Stimulated activated CD4-positive, alpha-beta T cell treated with anti-CD3 and anti-CD28 coated beads, Interleukin-15, amount 100 ng/mL, for 48 hours (primary cell): ENCODE measurements at regions not wholly inside any gene's neighbourhood (a gene's known extent, or its start where the extent isn't known, plus 50 kb on each side); places are given as distances from the start of the nearest gene placed in this dataset.
"Not testable (repeated sequence)": the region's sequence is repeated elsewhere in the genome, so short reads cannot be mapped to it uniquely, and the experiment has no call there.

Experiments used
- DNase-seq, 2 donors: peaks; one replicate each; pipeline ENCODE4 v3.0.0-alpha.2; 2020; ENCODE audit warnings: low read depth in 2 of 2

DNA sequence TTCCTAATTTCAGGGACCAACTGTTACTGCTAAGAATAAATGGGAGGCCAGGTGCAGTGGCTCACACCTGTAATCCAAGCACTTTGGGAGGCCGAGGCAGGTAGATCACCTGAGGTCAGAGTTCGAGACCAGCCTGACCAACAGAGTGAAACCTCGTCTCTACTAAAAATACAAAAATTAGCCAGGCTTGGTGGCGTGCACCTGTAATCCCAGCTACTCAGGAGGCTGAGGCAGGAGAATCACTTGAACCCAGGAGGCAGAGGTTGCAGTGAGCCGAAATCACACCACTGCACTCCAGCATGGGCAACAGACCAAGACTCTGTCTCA is 95.6 kb upstream of the CHD2 start:
- not testable (repeated sequence) for DNase-seq

DNA sequence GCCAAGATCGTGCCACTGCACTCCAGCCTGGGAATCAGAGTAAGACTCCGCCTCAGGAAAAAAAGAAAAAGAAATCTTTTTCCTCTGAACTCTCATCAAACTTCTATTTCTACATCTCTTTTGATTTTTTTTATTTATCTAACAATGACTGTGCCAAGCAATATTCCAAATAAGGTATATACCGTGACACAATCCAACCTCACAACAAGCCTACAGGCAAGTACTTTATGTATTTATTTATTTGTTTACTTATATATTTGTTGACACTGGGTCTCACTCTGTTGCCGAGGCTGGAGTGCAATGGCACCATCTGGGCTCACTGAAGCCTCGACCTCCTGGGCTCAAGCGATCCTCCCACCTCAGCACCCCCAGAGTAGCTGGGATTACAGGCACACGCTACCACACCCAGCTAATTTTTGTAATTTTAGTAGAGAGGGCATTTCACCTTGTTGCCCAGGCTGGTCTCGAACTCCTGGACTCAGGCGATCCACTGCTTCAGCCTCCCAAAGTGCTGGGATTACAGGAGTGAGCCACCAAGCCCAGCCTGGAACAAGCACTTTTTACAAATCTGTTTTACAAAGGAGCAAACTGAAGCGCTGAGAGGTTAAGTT is 94.9 kb upstream of the CHD2 start:
- no peak for DNase-seq

DNA sequence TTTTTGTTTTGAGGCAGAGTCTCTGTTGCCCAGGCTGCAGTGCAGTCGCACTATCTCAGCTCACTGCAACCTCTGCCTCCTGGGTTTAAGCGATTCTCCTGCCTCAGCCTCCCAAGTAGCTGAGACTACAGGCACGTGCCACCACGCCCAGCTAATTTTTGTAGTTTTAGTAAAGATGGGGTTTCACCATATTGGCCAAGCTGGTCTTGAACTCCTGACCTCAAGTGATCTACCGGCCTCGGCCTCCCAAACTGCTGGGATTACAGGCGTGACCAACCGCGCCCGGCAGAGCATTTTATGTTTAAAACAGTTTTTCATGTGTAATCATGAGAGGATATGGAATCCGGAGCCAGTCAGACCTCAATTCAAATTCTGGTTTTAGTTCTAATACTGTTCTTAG is 94.0 kb upstream of the CHD2 start:
- DNase-seq: not testable (repeated sequence)

DNA sequence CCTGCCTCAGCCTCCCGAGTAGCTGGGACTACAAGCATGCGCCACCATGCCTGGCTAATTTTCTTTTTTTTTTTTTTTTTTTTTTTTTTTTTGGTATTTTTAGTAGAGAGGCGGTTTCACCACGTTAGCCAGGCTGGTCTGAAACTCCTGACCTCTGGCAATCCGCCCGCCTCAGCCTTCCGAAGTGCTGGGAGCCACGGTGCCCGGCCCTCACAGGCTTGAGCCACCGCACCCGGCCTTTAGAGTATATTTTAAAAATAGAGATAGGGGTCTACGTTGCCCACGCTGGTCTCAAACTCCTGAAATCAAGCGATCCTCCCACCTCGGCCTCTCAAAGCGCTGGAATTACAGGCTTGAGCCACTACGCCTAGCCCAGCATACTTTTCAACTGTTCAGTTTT is 93.4 kb upstream of the CHD2 start:
- DNase-seq: no peak

DNA sequence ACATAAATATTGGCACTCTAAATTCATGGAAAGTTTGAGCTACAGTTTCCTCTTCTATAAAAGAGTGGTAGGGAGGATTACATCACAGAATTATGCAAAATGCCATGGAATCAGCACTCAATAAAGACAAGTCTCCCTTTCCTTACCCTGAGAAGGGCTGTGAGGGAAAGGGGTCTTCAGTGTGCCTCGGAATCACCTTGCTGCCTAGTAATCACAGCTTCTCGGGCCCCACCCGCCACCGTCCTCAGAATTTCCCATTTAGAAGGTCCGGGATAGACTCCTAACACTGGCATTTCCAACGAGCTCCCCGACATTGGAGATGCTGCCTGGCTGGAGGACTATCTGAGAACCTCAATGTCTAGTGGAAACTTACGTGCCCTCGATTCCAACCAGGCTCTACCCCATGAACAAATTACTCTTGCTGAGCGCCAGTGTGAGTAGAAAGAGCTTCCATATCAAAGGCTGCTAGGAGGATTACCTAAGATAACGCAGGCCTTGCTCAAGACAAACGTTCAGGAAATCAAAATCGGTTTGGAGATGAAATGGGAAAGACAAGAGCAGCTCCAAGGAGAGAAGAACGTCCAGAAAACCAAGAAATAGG is 92.1 kb upstream of the CHD2 start:
- no peak for DNase-seq

DNA sequence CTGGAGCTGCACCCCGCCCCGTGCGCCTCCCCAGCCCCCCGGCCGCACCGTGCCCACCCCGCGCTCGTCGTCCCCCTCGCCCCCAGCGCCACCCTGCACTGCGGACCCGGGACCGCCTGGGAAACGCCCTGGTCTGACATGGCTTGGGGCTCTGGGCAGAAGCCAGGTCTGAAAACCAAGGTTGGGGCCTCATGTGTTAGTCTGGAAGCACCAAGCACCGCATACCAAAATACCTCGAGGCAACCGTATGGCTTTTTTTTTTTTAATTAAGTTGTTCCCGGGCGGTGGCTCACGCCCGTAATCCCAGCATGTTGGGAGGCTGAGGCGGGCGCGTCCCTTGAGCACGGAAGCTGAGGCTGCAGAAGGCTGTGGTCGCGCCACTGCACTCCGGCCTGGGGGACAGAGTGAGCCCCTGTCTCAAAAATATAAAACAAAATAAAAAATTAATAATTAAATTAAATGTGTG is 91.5 kb upstream of the CHD2 start:
- DNase-seq: no peak

DNA sequence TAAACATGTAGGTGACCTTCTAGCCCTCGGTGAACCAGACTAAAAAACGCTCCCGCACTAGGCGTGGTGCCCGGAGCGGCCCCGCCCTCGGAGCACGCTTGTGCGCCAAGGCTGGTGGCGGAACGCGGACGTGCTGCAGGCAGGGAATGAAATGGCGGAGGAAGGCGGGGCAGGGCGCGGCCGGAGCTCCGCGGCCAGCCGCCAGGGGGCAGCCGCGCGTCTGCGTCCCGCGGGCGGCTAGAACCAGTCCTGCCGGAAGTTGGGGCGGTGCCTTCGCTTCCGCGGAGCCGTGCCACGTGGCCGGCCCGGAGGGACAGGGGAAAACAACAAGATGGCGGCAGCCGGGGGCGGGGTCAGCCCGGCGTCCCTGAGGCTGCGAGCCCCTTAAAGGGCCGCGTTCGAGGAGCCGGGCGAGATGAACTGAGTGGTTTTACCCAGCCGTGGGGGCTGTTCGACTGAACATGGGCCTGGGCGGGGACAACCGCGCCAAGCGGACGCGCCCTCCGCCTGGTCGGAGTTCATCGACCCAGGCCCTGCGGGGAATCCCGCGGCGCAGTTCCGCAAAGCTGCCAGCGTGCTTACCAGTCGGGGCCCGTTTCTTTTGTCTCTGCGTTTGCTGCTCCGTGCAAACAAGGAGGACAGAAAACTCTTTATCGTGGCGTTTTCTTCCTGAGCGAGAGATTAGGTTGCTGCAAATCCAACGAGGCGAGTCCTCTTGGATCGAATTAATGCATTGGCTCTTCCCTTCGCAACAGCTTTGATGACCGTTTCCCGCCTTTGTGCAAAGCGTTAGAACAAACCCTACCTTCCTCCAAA is 90.9 kb upstream of the CHD2 start:
- DNase-seq: peak; percentile 98 to 99

DNA sequence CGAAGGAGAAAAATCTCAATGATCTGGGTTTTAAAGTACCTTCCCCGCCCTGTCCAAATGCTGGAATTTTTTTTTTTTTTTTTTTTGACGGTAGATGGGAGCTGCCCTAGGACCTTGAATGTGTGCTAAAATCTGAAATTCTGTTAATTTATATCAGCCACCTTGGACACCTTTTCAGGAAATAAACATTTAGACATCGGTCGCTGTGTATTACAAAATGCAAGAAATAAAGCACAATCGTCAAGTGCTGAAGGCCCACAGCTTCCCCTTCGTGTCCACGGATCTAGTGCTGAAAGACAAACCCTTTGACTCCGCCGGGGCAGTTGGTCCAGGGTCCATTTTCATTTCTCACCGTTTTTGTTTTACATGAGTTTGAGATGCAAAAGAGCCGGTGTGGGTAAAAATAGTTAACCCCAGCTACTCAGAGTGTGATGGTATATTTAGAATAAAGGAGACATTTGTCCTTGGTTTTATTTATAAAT is 90.2 kb upstream of the CHD2 start:
- DNase-seq: no peak

DNA sequence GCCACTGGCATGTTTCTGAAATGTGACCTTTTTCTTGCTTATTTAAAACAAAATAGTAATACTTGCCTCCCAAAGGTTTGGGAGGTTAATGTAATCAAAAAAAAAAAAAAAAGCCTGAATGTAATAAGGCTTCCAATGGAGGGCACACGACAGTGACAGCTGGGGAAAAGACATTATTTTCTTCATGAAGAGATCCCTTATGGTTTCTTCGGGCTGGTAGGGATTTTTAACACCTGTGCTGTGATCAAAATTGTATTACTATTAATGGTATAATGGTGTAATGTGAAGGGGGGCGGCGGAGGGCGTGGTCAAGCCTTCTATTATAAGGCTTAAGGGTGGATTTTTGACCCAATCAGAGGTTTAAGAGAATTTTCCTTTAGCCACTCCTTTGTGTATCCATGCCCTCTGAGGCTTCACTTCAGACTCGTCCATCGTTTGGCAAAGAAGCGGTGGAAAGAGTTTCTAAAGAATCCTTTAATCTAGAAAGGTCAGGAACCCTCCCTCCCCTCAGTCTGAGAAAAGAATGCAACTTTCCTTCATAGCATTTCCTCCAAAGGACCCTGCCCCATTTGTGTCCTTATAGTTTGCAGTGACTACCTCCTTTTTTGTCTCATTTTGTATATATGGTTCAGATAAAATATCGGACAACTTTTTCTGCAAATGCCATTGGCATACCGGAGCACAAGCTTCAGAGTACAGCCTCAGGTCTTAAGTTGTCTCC is 89.5 kb upstream of the CHD2 start:
- DNase-seq: no peak

DNA sequence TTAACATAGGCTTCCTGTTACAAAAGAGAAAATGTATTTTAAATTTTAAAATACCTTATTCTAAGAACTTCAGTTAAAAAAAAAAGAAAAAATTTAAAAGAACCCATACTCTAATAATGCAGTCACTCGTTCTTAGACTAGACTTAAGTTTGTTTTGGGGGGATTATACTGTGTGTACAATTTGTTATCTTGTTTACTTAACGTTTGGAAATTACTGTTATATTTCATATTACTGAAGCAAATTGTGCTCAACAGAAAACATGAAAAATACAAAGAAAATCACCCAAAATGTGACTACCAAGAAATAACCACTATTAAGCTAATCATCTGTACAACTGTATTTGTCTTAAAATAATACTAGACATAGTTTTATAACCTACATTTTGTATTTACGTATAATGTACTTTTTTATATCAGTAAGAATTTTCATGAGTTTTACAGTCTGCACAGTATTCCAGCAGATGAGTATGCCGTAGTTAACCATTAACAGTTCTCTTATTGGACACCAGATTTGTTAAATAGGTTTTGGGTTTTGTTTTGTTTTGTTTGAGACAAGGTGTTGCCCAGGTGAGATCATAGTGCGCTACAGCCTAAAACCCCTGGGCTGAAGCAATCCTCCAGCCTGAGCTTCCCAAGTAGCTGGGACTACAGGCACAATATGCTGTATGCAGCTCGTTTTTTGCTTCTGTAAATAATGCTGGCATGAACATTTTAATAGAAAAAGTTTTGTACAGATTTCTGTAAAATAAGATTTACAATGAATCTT is 88.8 kb upstream of the CHD2 start:
- no peak for DNase-seq

DNA sequence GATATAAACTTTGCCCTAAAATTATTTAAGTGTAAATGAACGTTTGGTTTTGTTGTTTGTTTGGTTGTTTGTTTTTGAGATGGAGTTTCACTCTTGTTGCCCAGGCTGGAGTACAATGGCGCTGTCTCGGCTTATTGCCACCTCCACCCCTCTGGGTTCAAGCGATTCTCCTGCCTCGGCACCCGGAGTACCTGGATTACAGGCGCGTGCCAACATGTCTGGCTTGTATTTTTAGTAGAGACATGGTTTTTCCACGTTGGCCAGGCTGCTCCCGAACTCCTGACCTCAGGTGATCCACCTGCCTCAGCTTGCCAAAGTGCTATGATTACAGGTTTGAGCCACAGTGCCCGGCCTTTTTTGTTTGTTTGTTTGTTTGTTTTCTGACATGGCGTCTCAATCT is 87.9 kb upstream of the CHD2 start:
- DNase-seq: no peak

DNA sequence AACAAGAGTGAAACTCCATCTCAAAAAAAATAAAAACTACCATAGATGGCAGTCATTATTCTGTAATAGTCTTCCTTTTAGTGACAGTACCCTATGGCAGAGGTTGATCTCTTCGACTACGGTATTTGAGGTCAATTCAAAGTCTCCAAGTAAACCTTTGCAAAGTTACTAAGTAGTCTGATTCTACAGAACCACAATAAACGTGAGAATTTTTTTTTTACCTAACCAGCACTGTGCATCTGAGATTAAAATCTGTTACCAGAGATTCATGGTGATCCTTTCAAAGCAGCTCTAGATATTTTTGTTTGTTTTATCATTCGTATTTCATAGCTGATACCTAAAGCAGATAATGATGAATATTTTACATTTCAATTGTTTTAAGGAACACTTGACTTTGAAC is 86.6 kb upstream of the CHD2 start:
- no peak for DNase-seq

DNA sequence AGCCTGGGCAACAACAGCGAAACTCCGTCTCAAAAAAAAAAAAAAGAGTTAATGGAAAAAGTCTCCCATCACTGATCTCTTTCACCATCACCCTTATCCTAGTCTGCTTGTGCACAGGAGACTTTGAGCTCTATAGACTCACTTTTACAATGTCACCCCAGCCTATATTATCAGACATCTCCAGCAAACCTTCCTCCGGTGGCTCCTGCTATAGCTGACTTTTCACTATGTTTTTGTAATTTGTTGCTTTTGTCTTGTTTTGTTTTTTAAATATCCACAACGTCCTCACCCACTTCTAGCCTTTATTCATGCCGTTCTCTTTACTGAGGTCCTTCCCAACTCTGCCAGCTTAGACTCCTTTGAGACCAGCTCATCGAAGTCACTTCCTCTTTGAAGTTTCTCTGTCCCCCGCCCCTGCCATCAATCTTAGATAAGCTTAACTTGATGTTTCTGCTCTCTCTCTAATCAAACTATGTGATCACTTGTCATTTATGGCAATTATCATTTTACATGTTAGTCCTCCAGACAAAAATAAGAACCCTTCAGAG is 82.7 kb upstream of the CHD2 start:
- no peak for DNase-seq

DNA sequence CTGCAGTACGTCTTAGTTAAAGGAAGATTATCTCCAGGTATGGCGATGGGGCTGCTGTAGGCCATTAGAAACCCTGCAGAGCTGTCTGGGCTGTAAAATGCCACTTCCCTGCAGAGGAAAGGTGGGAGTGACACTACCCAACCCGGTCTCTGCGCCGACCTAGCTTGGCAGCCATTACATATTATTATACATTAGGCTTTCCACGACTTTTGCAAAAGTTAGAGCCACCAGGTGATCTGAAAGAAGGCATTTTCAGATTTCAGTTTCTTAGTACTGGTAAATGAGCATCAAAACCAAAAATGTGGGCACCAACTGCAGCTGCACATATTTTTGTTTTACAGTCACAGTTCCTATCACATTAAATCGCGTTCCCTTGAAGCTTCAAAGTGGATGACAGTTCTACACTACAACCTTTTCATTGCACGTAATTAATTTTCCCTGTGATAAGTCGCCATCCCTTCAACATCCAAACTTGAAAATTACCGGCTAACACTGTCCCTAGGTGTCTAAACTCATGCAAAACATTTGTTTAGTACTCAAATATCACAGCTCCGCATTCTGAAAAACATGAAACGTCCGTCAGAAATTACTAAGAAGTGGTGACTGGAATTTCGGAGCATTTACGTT is 81.4 kb upstream of the CHD2 start:
- DNase-seq: no peak

DNA sequence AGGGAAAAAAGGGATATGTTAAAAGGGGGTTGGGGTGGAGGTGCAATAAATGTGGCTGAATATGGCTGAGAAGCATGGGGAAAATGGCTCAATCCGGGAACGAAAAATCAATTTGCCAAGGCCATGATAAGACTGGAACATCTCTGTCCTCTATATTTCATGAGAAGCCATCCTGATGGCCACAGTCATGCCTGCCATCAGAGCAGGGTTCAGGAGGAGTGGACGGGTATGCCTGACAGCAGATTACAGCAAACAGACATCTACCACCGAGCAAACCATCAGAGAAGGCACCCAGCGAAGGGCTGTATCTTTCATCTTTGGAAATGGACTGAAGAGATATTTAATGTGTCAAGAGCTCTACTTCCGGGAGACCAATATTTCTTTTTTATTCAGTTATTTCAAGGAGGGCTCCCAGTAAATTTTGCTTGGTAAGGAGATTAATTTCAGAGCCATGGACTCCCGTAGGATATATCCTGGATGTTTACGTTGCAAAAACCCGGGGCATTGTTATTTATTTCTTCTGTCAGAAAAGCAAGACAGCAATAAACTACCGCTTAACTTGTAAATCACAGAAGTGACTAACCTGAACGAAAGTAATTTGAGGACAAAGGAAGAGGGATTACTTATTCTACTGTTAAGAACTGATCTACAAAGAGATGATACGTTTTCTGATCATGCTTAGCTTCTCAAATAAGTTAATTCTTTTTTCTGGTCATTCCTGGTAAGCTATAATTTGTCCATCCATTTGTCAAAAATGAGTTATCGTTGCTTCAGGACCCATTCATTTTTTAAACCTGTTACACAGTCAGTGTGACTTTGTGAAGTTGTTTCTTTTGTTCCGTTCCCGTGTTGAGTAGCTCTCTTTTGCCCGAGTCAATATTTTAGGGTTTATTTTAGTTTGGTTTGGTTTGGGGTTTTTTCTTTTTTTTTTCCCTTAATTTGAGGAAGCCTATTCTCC is 80.6 kb upstream of the CHD2 start:
- DNase-seq: no peak

DNA sequence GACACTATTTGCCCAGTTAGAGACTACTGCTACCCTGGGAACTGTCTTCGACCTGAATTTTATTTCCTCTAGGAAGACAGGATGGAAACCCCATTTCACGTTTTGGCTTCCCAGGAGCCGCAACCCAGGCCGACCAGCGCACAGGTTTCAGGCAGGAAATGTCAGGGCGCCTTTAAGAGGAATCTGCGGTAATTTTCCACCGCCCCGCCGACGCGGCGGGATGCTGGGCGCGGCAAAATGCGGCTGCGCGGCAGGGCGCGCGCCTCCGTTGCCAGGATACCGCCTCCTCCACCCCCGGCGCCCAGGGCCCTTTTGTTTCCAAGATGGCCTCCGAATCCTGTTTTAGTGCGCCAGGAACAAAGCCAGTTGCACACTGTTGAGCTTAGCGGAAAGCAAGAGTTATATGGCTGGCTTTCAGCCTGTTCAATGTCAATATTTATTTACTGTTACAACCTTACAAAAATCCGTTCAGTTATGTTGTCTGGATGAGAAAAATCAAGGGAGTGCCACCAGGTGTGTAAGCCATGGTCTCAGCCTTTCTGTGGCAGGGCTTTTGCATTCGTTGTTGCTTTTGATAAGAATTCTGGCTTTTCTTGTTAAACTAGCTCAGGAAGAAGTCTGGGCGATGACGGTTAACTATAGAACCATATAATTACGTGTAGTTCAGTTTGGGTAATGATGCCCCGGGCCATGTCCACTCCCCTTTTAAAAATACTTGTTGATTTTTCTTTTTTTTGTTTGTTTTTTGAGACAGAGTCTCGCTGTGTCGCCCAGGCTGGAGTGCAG is 79.7 kb upstream of the CHD2 start:
- DNase-seq: peak; percentile 63 to 81

DNA sequence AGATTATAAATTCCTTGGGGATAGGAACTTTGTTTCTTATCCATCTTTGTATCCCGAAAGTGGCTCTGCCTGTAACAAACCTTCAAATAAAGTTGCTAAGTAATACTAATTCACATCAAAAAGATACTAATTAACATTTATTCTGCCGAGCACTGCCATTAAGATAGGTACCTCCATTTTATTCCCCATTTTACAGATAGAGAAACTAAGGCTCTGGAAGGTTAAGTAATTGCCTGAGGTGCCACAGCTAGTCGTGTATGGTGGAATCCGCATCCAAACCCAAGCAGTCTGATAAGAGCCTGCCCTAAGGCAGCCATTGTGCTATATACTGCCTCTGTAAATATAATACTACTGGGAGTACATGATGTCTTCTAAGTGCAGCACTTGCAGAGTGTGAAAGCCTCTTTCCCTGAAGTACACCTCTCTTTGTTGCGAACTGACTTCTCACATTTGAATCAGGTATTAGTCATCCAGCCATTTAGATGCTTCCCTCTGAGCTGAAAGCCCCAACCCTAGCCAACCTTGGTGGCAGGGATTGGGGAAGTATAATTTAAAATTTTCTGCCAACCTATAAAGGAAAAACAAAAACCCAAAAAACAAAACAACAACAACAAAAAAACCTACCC is 78.5 kb upstream of the CHD2 start:
- no peak for DNase-seq
